Panc1 (cell line): ENCODE measurements at regions not wholly inside any gene's neighbourhood (a gene's known extent, or its start where the extent isn't known, plus 50 kb on each side); places are given as distances from the start of the nearest gene placed in this dataset.

Source experiments
- ATAC-seq: fragments of 200-7000 bp; cut with Tn5 transposase; 2 replicates; pipeline ENCODE4 v1.9.1; 2020; ENCODE audit warnings: mild to moderate bottlenecking, moderate library complexity
- BruUV-seq: library from RNA; stranded (reverse); fragments of 400-500 nt; replicated peaks from 2 replicates; lab custom pipeline; 2021; lab: Mats Ljungman, UMichigan
- CTCF ChIA-PET: fragments of 300-600 bp; sonication (Branson Sonifier 250); formaldehyde crosslinking; loops from one replicate; lab custom pipeline; 2022; ENCODE audit warnings: antibody characterized with exemption; lab: Charles Lee
- POLR2A ChIA-PET: fragments of 300-600 bp; sonication (Branson Sonifier 250); formaldehyde crosslinking; loops from one replicate; lab custom pipeline; 2022; ENCODE audit warnings: antibody characterized with exemption; lab: Charles Lee
- DNase-seq: peaks from one replicate; pipeline ENCODE4 v3.0.0-alpha.2; 2010; ENCODE audit warnings: low read depth, low spot score
- H3K27ac ChIP-seq: 2 replicates; pipeline ENCODE4 v1.5.1; 2011; ENCODE audit warnings: mild to moderate bottlenecking, low read length, inconsistent platforms
- H3K27me3 ChIP-seq: fragments of 200-500 bp; sonication (Bioruptor generic); 2 replicates; pipeline ENCODE4 v1.6.0; 2014; ENCODE audit warnings: low read length, inconsistent platforms; ENCODE audit not compliant: control insufficient read depth, insufficient read depth
- H3K36me3 ChIP-seq: fragments of 200-500 bp; sonication (Bioruptor generic); 2 replicates; pipeline ENCODE4 v1.5.1; 2014; ENCODE audit warnings: inconsistent platforms, mild to moderate bottlenecking, low read length, moderate library complexity; ENCODE audit not compliant: control insufficient read depth, insufficient read depth
- H3K4me1 ChIP-seq: 2 replicates; pipeline ENCODE4 v1.5.1; 2011; ENCODE audit warnings: inconsistent platforms, mild to moderate bottlenecking, low read length, moderate library complexity; ENCODE audit not compliant: control insufficient read depth, insufficient read depth
- H3K4me3 ChIP-seq, 2 experiments: 2 replicates each; pipeline ENCODE4 v1.5.1; 2011 to 2012; ENCODE audit warnings: low read depth in 2 of 2, low read length in 2 of 2, mild to moderate bottlenecking in 2 of 2, inconsistent platforms in 1 of 2, moderate library complexity in 1 of 2
- H3K9me3 ChIP-seq: fragments of 200-500 bp; sonication (Bioruptor generic); 2 replicates; pipeline ENCODE4 v1.5.1; 2014; ENCODE audit warnings: low read depth, mild to moderate bottlenecking, inconsistent platforms, low read length, moderate library complexity; ENCODE audit not compliant: control insufficient read depth, insufficient read depth
- POLR2AphosphoS5 ChIP-seq: IDR thresholded peaks from 2 replicates; pipeline ENCODE4 v1.6.1; 2012; ENCODE audit warnings: mild to moderate bottlenecking, low read depth, low read length, moderate library complexity
- SIN3A ChIP-seq: IDR thresholded peaks from 2 replicates; pipeline ENCODE4 v1.6.1; 2012; ENCODE audit warnings: low read depth, mild to moderate bottlenecking, low read length, moderate library complexity, borderline replicate concordance; ENCODE audit not compliant: insufficient read depth
- TCF7L2 ChIP-seq: IDR thresholded peaks from 2 replicates; pipeline ENCODE4 v1.6.1; 2011; ENCODE audit warnings: mild to moderate bottlenecking, low read depth, low read length, inconsistent platforms
- in situ Hi-C: cut with HindIII; loops from 2 replicates; pipeline ENCODE4 v1.10.0; 2016; ENCODE audit warnings: low sequenced_read_pairs, low pct_unique_long_range_greater_than_20kb
- intact Hi-C: fragments of 100-400 bp; cut with micrococcal nuclease; formaldehyde crosslinking; loops from one replicate; pipeline ENCODE4 v1.10.0; 2022; ENCODE audit not compliant: unreplicated experiment
- TF ChIP-seq, protein P1 (sequence below): fragments of 450-650 bp; IDR thresholded peaks from 2 replicates; pipeline ENCODE4 v1.5.1; 2017; ENCODE audit warnings: mild to moderate bottlenecking
- TF ChIP-seq, protein P2 (sequence below), 2 experiments: IDR thresholded peaks; 2 replicates each; pipeline ENCODE4 v1.6.1; 2011 to 2012; ENCODE audit warnings: low read depth in 2 of 2, control low read depth in 1 of 2, low read length in 1 of 2, mild to moderate bottlenecking in 1 of 2, moderate library complexity in 1 of 2; ENCODE audit not compliant: insufficient read depth in 1 of 2

DNA sequence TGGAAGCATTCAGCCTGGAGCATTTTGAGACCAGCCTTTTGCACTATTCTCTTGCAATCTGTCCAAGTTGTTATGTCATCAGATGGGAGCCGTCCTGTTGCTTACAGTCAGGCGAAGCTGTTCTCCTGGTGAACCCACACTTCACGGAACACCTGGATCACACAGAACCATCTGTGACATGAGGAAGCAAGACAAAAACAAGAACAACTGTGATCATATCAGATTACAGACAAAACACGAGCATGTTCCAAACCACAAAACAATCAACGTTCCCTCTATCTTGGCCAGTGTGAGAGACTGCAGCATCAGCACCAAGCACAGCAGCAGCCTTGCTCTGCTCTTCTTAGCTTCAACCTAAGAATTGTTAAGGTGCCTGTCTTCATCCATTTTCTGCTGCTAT, 180.5 kb upstream of the SFSWAP start:
- Histone ChIP-seq H3K9me3 (no peaks in the 10 kb centered on the region), H3K27ac (no peak overlapping the region), H3K4me1 (no peaks in the 10 kb centered on the region), H3K36me3 (no peaks in the 10 kb centered on the region), H3K4me3 (no peak overlapping the region), H3K27me3 (peaks cover 9% of the 10 kb centered on the region; the same call in 1 of the 2 replicates)
- ChIA-PET CTCF (no interaction called here), POLR2A (no interaction called here)
- no TSS peak for BruUV-seq
- DNase-seq (no peak), ATAC-seq (no peak)
- TF ChIP-seq, protein P1, sequence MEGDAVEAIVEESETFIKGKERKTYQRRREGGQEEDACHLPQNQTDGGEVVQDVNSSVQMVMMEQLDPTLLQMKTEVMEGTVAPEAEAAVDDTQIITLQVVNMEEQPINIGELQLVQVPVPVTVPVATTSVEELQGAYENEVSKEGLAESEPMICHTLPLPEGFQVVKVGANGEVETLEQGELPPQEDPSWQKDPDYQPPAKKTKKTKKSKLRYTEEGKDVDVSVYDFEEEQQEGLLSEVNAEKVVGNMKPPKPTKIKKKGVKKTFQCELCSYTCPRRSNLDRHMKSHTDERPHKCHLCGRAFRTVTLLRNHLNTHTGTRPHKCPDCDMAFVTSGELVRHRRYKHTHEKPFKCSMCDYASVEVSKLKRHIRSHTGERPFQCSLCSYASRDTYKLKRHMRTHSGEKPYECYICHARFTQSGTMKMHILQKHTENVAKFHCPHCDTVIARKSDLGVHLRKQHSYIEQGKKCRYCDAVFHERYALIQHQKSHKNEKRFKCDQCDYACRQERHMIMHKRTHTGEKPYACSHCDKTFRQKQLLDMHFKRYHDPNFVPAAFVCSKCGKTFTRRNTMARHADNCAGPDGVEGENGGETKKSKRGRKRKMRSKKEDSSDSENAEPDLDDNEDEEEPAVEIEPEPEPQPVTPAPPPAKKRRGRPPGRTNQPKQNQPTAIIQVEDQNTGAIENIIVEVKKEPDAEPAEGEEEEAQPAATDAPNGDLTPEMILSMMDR: no peak
- intact Hi-C loops (no loop called here), in situ Hi-C loops (no loop called here)

DNA sequence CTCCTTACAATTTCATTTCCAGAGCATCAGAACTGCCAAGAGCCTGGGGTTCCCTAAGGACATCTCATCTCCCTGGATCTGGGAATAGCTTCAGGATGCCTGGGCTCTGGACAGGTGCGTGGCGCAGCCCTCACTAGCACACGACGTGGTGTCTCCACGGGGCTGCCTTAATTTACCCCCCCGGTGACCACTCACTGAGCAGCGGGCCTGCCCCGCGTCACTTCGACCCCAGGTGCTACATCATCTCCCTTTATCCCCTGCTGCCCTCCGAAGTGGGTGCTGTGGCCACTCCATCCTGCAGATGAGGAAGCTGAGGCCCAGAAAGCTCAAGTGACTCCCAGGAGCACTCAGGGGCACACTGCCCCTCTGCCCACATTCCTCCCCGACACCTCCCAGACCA, 177.8 kb upstream of the SFSWAP start:
- CTCF ChIA-PET: no interaction called here
- in situ Hi-C loops: no loop called here
- Histone ChIP-seq H3K9me3 (no peaks in the 10 kb centered on the region), H3K4me1 (no peaks in the 10 kb centered on the region), H3K36me3 (no peaks in the 10 kb centered on the region), H3K27ac (no peak overlapping the region), H3K4me3 (no peak overlapping the region), H3K27me3 (peaks cover 9% of the 10 kb centered on the region; the same call in 1 of the 2 replicates)
- TF ChIP-seq SIN3A: no peak
- intact Hi-C loops: no loop called here
- POLR2A ChIA-PET: no interaction called here
- DNase-seq (no peak), ATAC-seq (no peak)
- no TSS peak for BruUV-seq

DNA sequence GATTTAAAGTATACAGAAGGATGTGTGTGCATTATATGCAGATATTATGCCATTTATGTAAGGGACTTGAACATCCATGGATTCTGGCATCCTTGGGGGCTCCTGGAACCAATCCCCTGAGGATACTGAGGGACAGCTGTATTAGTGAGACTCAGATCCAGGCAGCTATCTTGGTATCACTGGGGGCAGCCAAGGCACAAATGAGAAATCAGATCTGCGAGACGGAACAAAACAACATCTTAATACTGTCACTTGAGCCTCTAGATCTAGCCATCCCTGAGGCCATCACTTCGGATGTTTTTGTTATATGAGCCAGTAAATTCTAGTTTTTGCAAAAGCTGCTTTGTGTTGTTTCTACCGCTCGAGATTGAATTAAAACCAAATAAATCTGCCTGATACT, 175.1 kb upstream of the SFSWAP start:
- ATAC-seq (no peak), DNase-seq (no peak)
- intact Hi-C loops: no loop called here
- Histone ChIP-seq H3K27me3 (peaks cover 9% of the 10 kb centered on the region; the same call in 1 of the 2 replicates), H3K4me3 (no peak overlapping the region), H3K27ac (no peak overlapping the region), H3K36me3 (no peaks in the 10 kb centered on the region), H3K4me1 (no peaks in the 10 kb centered on the region), H3K9me3 (no peaks in the 10 kb centered on the region)
- POLR2A ChIA-PET: no interaction called here
- CTCF ChIA-PET: no interaction called here
- in situ Hi-C loops: no loop called here
- TF ChIP-seq, protein P2, sequence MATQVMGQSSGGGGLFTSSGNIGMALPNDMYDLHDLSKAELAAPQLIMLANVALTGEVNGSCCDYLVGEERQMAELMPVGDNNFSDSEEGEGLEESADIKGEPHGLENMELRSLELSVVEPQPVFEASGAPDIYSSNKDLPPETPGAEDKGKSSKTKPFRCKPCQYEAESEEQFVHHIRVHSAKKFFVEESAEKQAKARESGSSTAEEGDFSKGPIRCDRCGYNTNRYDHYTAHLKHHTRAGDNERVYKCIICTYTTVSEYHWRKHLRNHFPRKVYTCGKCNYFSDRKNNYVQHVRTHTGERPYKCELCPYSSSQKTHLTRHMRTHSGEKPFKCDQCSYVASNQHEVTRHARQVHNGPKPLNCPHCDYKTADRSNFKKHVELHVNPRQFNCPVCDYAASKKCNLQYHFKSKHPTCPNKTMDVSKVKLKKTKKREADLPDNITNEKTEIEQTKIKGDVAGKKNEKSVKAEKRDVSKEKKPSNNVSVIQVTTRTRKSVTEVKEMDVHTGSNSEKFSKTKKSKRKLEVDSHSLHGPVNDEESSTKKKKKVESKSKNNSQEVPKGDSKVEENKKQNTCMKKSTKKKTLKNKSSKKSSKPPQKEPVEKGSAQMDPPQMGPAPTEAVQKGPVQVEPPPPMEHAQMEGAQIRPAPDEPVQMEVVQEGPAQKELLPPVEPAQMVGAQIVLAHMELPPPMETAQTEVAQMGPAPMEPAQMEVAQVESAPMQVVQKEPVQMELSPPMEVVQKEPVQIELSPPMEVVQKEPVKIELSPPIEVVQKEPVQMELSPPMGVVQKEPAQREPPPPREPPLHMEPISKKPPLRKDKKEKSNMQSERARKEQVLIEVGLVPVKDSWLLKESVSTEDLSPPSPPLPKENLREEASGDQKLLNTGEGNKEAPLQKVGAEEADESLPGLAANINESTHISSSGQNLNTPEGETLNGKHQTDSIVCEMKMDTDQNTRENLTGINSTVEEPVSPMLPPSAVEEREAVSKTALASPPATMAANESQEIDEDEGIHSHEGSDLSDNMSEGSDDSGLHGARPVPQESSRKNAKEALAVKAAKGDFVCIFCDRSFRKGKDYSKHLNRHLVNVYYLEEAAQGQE (IDR thresholded peaks at IDR 0.05; ENCODE audit: insufficient read depth in 1 of 2, low read depth in 2 of 2, low read length in 1 of 2): no peak
- no peak for TF ChIP-seq TCF7L2
- TF ChIP-seq, protein P1: no peak
- no peak for TF ChIP-seq SIN3A
- TF ChIP-seq POLR2AphosphoS5: no peak
- BruUV-seq: no TSS peak
